Stomach (tissue), 8 donors: ENCODE measurements at regions not wholly inside any gene's neighbourhood (a gene's known extent, or its start where the extent isn't known, plus 50 kb on each side); places are given as distances from the start of the nearest gene placed in this dataset.

Source experiments
- DNase-seq, 2 donors: peaks; one replicate each; pipeline versions ENCODE4 v3.0.0 to v3.0.0-alpha.2; 2013 to 2019
- H3K27ac ChIP-seq, 5 donors: fragments of 200-600 bp in 4 of 5; sonication (generic) in 4 of 5; one replicate each; pipeline ENCODE4 v1.5.1; 2013 to 2019; ENCODE audit warnings: mild to moderate bottlenecking in 1 of 5, moderate library complexity in 1 of 5
- H3K27me3 ChIP-seq, 3 donors: fragments of 200-600 bp; sonication (generic); one replicate each; pipeline ENCODE4 v1.5.1; 2017 to 2019; ENCODE audit warnings: mixed run types in 1 of 3
- H3K36me3 ChIP-seq, 4 donors: fragments of 200-600 bp; sonication (generic); 1 replicate in 3 of 4; 2 replicates in 1 of 4; pipeline ENCODE4 v1.5.1; 2016 to 2019
- H3K4me1 ChIP-seq, 4 donors: fragments of 200-600 bp; sonication (generic); one replicate each; pipeline ENCODE4 v1.5.1; 2016 to 2019
- H3K4me3 ChIP-seq, 4 donors: fragments of 200-600 bp; sonication (generic) in 3 of 4; one replicate each; pipeline ENCODE4 v1.5.1; 2016 to 2019; ENCODE audit warnings: mild to moderate bottlenecking in 1 of 4
- H3K9me3 ChIP-seq, 4 donors: fragments of 200-600 bp; sonication (generic); one replicate each; pipeline ENCODE4 v1.5.1; 2016 to 2019
- EP300 ChIP-seq: sonication (generic); formaldehyde crosslinking; IDR thresholded peaks from one replicate; pipeline ENCODE4 v1.6.1; 2017; ENCODE audit warnings: antibody characterized with exemption
- POLR2A ChIP-seq, 4 donors: fragments of 450-650 bp; IDR thresholded peaks; one replicate each; pipeline ENCODE4 v1.6.1; 2016; ENCODE audit warnings: antibody characterized with exemption in 4 of 4, control low read depth in 2 of 4, mild to moderate bottlenecking in 1 of 4, moderate library complexity in 1 of 4
- POLR2AphosphoS5 ChIP-seq, 3 donors: sonication (generic); formaldehyde crosslinking; IDR thresholded peaks; one replicate each; pipeline ENCODE4 v1.6.1; 2016; ENCODE audit warnings: antibody characterized with exemption in 3 of 3
- WGBS, 5 donors: extraction: QIAGEN DNeasy Blood & Tissue Kit in 3 of 5; methylation state at CpG; one replicate each; pipeline versions ENCODE4 v1.1.5 to v1.1.7; 2013 to 2018; 5-methylcytosine and 5-hydroxymethylcytosine counted together
- intact Hi-C: fragments of 100-400 bp; cut with DNase I; formaldehyde crosslinking; loops from one replicate; pipeline ENCODE4 v1.15.1; 2023; ENCODE audit warnings: low total_unique reads
- TF ChIP-seq, protein P1 (sequence below), 7 experiments: fragments of 450-650 bp in 4 of 7; fragments of 200-600 bp in 3 of 7; sonication (generic) in 3 of 7; IDR thresholded peaks; one replicate each; pipeline ENCODE4 v1.5.1; 2016 to 2019; ENCODE audit warnings: antibody characterized with exemption in 7 of 7, control low read depth in 2 of 7, mild to moderate bottlenecking in 1 of 7
- donor health status: healthy with polysubstance abuse.
- donor health status: Bipolar disorder and iron deficiency.
- donor health status: healthy.

DNA sequence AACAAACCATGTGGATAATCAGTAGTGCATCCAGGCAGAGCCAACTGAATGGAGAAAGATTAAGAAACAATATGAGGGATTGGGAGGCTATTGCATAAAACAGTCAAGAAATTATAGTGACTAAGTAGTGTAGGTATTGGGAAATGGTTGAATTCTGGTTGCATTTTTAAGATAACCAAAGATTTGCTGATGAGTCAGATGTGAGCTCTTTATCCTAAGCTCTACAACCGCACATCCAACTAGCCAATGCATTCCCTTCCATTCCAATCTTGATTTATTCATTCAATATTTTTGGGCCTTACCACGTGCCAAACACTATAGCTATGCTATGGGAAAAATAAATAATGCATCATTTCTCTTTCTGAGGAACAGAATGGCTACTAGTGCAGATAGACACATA, 524.5 kb upstream of the RGMB start:
- Histone ChIP-seq H3K4me1 (no peaks in the 10 kb centered on the region), H3K4me3 (no peak overlapping the region), H3K36me3 (no peaks in the 10 kb centered on the region), H3K27me3 (no peaks in the 10 kb centered on the region), H3K27ac (no peak overlapping the region), H3K9me3 (no peaks in the 10 kb centered on the region)
- TF ChIP-seq, protein P1, sequence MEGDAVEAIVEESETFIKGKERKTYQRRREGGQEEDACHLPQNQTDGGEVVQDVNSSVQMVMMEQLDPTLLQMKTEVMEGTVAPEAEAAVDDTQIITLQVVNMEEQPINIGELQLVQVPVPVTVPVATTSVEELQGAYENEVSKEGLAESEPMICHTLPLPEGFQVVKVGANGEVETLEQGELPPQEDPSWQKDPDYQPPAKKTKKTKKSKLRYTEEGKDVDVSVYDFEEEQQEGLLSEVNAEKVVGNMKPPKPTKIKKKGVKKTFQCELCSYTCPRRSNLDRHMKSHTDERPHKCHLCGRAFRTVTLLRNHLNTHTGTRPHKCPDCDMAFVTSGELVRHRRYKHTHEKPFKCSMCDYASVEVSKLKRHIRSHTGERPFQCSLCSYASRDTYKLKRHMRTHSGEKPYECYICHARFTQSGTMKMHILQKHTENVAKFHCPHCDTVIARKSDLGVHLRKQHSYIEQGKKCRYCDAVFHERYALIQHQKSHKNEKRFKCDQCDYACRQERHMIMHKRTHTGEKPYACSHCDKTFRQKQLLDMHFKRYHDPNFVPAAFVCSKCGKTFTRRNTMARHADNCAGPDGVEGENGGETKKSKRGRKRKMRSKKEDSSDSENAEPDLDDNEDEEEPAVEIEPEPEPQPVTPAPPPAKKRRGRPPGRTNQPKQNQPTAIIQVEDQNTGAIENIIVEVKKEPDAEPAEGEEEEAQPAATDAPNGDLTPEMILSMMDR (IDR thresholded peaks at IDR 0.05) = no peak
- TF ChIP-seq EP300 = no peak
- no peak for TF ChIP-seq POLR2AphosphoS5 (IDR thresholded peaks at IDR 0.05)
- TF ChIP-seq POLR2A (IDR thresholded peaks at IDR 0.05) = no peak
- WGBS, 5 donors = 71 to 83% (median 77%) methylated on average over 2 of the region's 2 CpGs
- DNase-seq = no peak
- intact Hi-C loops = no loop called here

DNA sequence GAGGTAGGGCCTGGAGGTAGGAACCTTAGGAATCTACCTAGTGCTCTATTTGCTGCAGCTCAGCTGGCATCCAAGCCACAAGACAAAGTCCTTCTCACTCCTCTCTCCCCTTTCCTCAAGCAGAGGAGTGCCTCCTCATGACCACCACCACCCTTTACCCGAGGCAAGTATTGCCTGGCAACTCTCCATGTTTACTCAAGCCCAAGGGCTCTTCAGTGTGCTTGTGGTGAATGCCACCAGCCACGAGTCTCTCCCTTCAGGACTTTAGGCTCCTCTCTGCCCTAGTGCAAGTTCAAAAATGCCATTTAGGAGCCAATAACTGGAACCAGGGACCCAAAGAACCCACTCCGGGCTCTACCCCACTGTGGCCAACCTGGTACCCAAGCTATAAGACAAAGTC, 514.5 kb upstream of the RGMB start:
- TF ChIP-seq POLR2AphosphoS5 (IDR thresholded peaks at IDR 0.05) (no peak), EP300 (no peak), POLR2A (IDR thresholded peaks at IDR 0.05) (no peak)
- TF ChIP-seq, protein P1 (IDR thresholded peaks at IDR 0.05) = no peak
- Histone ChIP-seq H3K27ac (no peak overlapping the region), H3K27me3 (no peaks in the 10 kb centered on the region), H3K36me3 (no peaks in the 10 kb centered on the region), H3K4me3 (no peak overlapping the region), H3K9me3 (no peaks in the 10 kb centered on the region), H3K4me1 (no peaks in the 10 kb centered on the region)
- WGBS, 5 donors = 50 to 67% (median 66%) methylated on average over 3 of the region's 3 CpGs
- intact Hi-C loops = no loop called here
- no peak for DNase-seq

DNA sequence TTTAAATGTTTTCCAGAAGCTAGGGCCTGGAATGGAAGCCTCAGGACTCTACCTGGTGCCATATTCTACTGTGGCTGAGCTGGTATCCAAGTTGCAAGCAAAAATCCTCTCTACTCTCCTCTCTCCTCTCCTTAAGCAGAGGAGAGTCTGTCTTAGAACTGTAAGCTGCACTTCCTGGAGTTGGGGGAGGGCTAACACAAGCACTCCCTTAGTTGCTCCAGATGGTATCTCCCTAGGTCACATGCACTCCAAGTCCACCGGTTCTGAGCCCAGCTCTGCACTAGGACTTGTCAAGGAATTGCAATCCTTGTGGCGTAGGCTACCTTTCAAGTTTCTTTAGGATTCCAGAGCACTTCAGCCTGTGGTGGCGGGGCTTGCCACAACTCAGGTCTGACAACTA, 513.9 kb upstream of the RGMB start:
- DNase-seq = no peak
- intact Hi-C loops = no loop called here
- WGBS, 5 donors = 84 to 96% (median 91%) methylated on average over 3 of the region's 3 CpGs
- Histone ChIP-seq H3K9me3 (no peaks in the 10 kb centered on the region), H3K4me3 (no peak overlapping the region), H3K27me3 (no peaks in the 10 kb centered on the region), H3K27ac (no peak overlapping the region), H3K36me3 (no peaks in the 10 kb centered on the region), H3K4me1 (no peaks in the 10 kb centered on the region)
- TF ChIP-seq POLR2AphosphoS5 (IDR thresholded peaks at IDR 0.05) (no peak), POLR2A (IDR thresholded peaks at IDR 0.05) (no peak), EP300 (no peak)
- TF ChIP-seq, protein P1 (IDR thresholded peaks at IDR 0.05) = no peak

DNA sequence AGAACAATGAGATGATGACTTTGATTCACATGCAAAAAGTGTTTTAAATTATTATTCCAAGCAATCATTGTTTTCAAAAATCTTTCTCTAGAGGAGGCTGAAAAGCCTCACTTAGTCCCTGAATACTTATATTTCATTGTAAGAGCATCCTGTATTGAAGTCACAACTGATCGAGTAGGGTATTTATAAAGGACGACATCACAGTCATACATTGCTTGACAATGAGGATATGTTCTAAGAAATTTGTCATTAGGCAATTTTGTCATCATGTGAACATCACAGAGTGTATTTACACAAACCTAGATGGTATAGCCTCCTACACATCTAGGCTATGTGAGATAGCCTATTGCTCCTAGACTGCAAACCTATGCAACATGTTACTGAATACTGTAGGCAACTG, 510.4 kb upstream of the RGMB start:
- DNase-seq = no peak
- no peaks in the 10 kb centered on the region for H3K4me1 ChIP-seq
- WGBS, 5 donors = 83 to 98% (median 89%) methylated on average over 2 of the region's 2 CpGs
- H3K27me3 ChIP-seq = no peaks in the 10 kb centered on the region
- no peaks in the 10 kb centered on the region for H3K9me3 ChIP-seq
- no peak overlapping the region for H3K4me3 ChIP-seq
- intact Hi-C loops = no loop called here
- no peak for TF ChIP-seq POLR2AphosphoS5 (IDR thresholded peaks at IDR 0.05)
- no peak for TF ChIP-seq EP300
- TF ChIP-seq, protein P1 (IDR thresholded peaks at IDR 0.05) = no peak
- no peak for TF ChIP-seq POLR2A (IDR thresholded peaks at IDR 0.05)
- H3K27ac ChIP-seq = no peak overlapping the region
- H3K36me3 ChIP-seq = no peaks in the 10 kb centered on the region
